SK-MEL-5 (cell line): ENCODE measurements at regions not wholly inside any gene's neighbourhood (a gene's known extent, or its start where the extent isn't known, plus 50 kb on each side); places are given as distances from the start of the nearest gene placed in this dataset.
"Not testable (repeated sequence)": the region's sequence is repeated elsewhere in the genome, so short reads cannot be mapped to it uniquely, and the experiment has no call there.

Source experiments
- DNase-seq: peaks from one replicate; pipeline ENCODE4 v3.0.0-alpha.2; 2016; ENCODE audit warnings: low read depth, low spot score
- in situ Hi-C: cut with HindIII; loops from 2 replicates; pipeline ENCODE4 v1.10.0; 2016; ENCODE audit warnings: low sequenced_read_pairs, high pct_unique_total_duplicates, low pct_unique_long_range_greater_than_20kb

GRCh38 chr16:49932946-49933345, 77.0 kb upstream of the ZNF423 start:
- no peak for DNase-seq
- in situ Hi-C loops, result no loop called here

- in situ Hi-C loops, result no loop called here
- no peak for DNase-seq
These were observed 80.9 kb upstream of the ZNF423 start for GRCh38 chr16:49936791-49937190.

GRCh38 chr16:49937886-49938285, 82.0 kb upstream of the ZNF423 start:
- no peak for DNase-seq
- in situ Hi-C loops, result no loop called here

GRCh38 chr16:49939495-49939894, 83.6 kb upstream of the ZNF423 start:
- in situ Hi-C loops, result no loop called here

GRCh38 chr16:49940464-49941224, 84.4 kb upstream of the CNEP1R1 start:
- DNase-seq, result no peak
- in situ Hi-C loops, result no loop called here

More at GRCh38 chr16:49939495-49939894, 83.6 kb upstream of the ZNF423 start:
- no peak for DNase-seq

GRCh38 chr16:49944221-49944620, 80.8 kb upstream of the CNEP1R1 start:
- no peak for DNase-seq
- in situ Hi-C loops, result no loop called here

GRCh38 chr16:49947907-49948678, 76.9 kb upstream of the CNEP1R1 start:
- in situ Hi-C loops, result no loop called here
- DNase-seq, result no peak

GRCh38 chr16:49951574-49952195, 73.3 kb upstream of the CNEP1R1 start:
- in situ Hi-C loops, result no loop called here
- DNase-seq, result no peak

- in situ Hi-C loops, result no loop called here
- DNase-seq, result no peak
These were observed 72.6 kb upstream of the CNEP1R1 start for GRCh38 chr16:49952386-49952785.

GRCh38 chr16:49953090-49953489, 71.9 kb upstream of the CNEP1R1 start:
- no peak for DNase-seq
- in situ Hi-C loops, result no loop called here

- in situ Hi-C loops, result no loop called here
- no peak for DNase-seq
These were observed 69.2 kb upstream of the CNEP1R1 start for GRCh38 chr16:49955858-49956257.

GRCh38 chr16:49956915-49957314, 68.1 kb upstream of the CNEP1R1 start:
- DNase-seq, result no peak
- in situ Hi-C loops, result no loop called here

GRCh38 chr16:49958448-49958847, 66.6 kb upstream of the CNEP1R1 start:
- in situ Hi-C loops, result no loop called here

GRCh38 chr16:49959552-49960277, 65.3 kb upstream of the CNEP1R1 start:
- no peak for DNase-seq
- in situ Hi-C loops, result no loop called here

More at GRCh38 chr16:49958448-49958847, 66.6 kb upstream of the CNEP1R1 start:
- no peak for DNase-seq

GRCh38 chr16:49961089-49961488, 63.9 kb upstream of the CNEP1R1 start:
- no peak for DNase-seq
- in situ Hi-C loops, result no loop called here

GRCh38 chr16:49962566-49962965, 62.5 kb upstream of the CNEP1R1 start:
- in situ Hi-C loops, DNase-seq: not testable (repeated sequence)

- DNase-seq, result no peak
- in situ Hi-C loops, result no loop called here
These were observed 60.7 kb upstream of the CNEP1R1 start for GRCh38 chr16:49964316-49964715.

- in situ Hi-C loops, result no loop called here
- no peak for DNase-seq
These were observed 60.1 kb upstream of the CNEP1R1 start for GRCh38 chr16:49964973-49965372.
